B cell (primary cell): ENCODE measurements at regions not wholly inside any gene's neighbourhood (a gene's known extent, or its start where the extent isn't known, plus 50 kb on each side); places are given as distances from the start of the nearest gene placed in this dataset.

Experiments used
- CTCF ChIP-seq: fragments of 200-600 bp; IDR thresholded peaks from one replicate; pipeline ENCODE4 v1.8.0; 2022; ENCODE audit warnings: antibody characterized with exemption, mild to moderate bottlenecking
- EZH2 ChIP-seq: IDR thresholded peaks from 2 replicates; pipeline ENCODE4 v1.6.1; 2012; ENCODE audit warnings: borderline replicate concordance, low read depth, mild to moderate bottlenecking, moderate library complexity, low read length; ENCODE audit not compliant: insufficient read depth, poor library complexity, severe bottlenecking

DNA sequence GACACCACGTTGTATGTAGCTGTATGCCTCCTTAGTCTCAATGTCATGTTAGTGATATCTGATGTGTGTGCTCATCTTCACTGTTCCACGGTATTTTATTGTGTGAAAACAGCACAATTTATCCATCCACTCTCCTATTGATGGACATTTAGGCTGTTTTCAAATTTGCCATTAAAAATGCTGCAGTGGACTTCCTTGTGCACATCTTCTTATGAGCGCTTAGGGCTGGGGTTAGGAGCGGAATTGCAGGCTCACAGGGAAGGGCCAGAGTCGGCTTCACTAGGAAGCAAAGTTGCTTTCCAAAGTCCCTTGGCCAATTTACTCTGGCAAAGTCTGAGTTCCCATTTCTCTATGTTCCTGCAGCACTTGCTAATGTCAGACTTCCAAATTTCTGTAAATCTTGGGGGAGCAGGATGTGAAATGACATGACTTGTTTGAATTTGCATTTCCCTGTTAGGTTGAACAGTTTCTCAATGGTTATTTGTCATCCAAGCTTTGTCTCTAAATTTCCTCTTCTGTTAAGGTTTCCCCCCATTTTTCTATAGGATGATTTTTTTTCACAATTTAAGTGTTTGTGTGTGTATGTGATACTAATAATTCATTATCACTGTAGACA lies 75.4 kb downstream of the MYEOV start:
- TF ChIP-seq CTCF (no peak), EZH2 (no peak)
